PC-3 (cell line): ENCODE measurements at regions not wholly inside any gene's neighbourhood (a gene's known extent, or its start where the extent isn't known, plus 50 kb on each side); places are given as distances from the start of the nearest gene placed in this dataset.

ENCODE experiments used
- CTCF ChIP-seq: fragments of 300-600 bp; sonication (generic); conservative IDR thresholded peaks from 2 replicates; pipeline ENCODE4 v1.5.1; 2017; ENCODE audit warnings: antibody characterized with exemption, low read depth, mild to moderate bottlenecking, low read length
- EZH2 ChIP-seq: fragments of 300-600 bp; sonication (generic); IDR thresholded peaks from one replicate; pipeline ENCODE4 v1.6.1; 2017; ENCODE audit warnings: antibody characterized with exemption, mild to moderate bottlenecking, low read length; ENCODE audit not compliant: unreplicated experiment

DNA sequence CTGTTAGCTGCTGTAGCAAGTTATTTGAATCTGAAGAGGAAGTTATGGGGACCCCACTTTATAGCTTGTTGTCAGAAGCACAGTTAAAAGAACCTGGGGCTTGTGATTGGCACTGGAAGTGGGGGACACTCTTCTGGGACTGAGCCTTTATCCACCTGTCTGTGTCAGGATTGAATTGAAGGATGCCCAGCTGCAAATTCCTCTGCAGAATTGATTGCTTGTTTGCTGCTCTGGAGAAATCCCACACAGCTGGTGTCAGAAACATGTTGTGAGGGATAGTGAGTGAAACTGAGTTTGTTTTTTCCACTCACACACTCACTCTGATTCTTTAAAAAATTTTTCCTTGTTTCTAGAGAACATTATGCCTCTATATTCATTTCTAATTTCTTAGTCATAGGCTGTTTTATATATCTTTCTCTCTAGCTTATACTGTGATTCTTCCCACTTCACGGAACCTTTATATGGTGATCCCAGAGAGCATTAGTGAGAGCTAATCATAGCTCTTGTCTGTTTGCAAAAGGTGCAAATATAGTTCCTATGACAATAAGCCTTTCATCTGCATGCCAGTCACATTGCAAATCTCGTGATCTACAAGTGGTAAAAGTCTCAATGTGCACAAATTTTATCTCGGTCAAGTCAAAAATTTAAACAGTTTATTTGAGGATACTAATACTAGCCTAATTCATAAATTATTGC is 188.5 kb upstream of the EDIL3 start:
- TF ChIP-seq CTCF: no peak
- TF ChIP-seq EZH2: no peak
